ENCODE measurements at regions not wholly inside any gene's neighbourhood (a gene's known extent, or its start where the extent isn't known, plus 50 kb on each side); places are given as distances from the start of the nearest gene placed in this dataset.

DNA sequence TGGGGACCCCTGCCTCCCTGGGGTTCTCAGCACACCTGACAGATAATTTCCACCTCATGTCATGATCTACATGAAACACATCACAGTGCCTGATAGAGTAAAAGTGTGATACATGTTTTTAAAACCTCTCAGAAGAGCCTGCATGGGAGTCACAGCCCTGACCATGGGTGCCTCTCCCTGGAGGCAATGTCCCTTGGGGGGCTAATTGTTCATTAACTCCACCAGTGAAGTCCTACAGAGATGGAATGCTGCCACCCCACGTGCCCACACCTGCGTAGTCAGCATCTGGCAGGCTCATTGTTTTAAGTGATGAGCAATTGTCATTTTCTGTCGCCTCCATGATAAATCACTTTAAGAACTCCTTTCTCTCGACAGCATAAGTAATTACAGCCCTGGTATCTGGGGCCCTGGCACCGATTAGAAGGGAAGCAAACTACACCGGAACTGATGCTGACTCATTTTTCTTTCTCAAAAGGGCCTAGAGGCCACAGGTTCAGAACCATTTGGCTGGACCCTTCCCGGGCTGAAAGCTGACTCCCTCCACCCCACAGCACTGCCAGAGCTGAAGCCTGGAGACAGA is 109.6 kb upstream of the GJB5 start:
- TF ChIP-seq, protein P1, sequence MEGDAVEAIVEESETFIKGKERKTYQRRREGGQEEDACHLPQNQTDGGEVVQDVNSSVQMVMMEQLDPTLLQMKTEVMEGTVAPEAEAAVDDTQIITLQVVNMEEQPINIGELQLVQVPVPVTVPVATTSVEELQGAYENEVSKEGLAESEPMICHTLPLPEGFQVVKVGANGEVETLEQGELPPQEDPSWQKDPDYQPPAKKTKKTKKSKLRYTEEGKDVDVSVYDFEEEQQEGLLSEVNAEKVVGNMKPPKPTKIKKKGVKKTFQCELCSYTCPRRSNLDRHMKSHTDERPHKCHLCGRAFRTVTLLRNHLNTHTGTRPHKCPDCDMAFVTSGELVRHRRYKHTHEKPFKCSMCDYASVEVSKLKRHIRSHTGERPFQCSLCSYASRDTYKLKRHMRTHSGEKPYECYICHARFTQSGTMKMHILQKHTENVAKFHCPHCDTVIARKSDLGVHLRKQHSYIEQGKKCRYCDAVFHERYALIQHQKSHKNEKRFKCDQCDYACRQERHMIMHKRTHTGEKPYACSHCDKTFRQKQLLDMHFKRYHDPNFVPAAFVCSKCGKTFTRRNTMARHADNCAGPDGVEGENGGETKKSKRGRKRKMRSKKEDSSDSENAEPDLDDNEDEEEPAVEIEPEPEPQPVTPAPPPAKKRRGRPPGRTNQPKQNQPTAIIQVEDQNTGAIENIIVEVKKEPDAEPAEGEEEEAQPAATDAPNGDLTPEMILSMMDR (IDR thresholded peaks at IDR 0.05; ENCODE audit: extremely low read depth in 1 of 2, insufficient read depth in 1 of 2, low read depth in 1 of 2, low read length in 2 of 2) = no peak
- no peak for TF ChIP-seq POLR2A (IDR thresholded peaks at IDR 0.05; ENCODE audit: low read depth, low read length)
- TF ChIP-seq POLR2AphosphoS5 (IDR thresholded peaks at IDR 0.05; ENCODE audit: insufficient read depth, low read depth, low read length) = no peak
- no peak for TF ChIP-seq MYC (IDR thresholded peaks at IDR 0.05; ENCODE audit: low read depth, low read length)

Measured in endothelial cell of umbilical vein (primary cell).